ENCODE measurements at regions not wholly inside any gene's neighbourhood (a gene's known extent, or its start where the extent isn't known, plus 50 kb on each side); places are given as distances from the start of the nearest gene placed in this dataset.

GRCh38 chr4:53913771-53914170, 150.6 kb downstream of the CHIC2 start:
- DNase-seq (ENCODE audit: low spot score) = no peak
- Mint-ChIP-seq H3K9me3 (peaks cover 3% of the 10 kb centered on the region), H3K4me3 (no peak overlapping the region), H3K4me1 (ENCODE audit: low read depth in 2 of 2) (peaks cover under 1 to 1% of the 10 kb centered on the region in 2 donors), H3K27ac (no peak overlapping the region), H3K27me3 (peaks cover 0 to 19% of the 10 kb centered on the region in 2 donors), H3K36me3 (no peaks in the 10 kb centered on the region)
- no peak for ATAC-seq

- H3K4me3 Mint-ChIP-seq = no peak overlapping the region
- DNase-seq (ENCODE audit: low spot score) = no peak
- peaks cover 3% of the 10 kb centered on the region for H3K9me3 Mint-ChIP-seq
- H3K27me3 Mint-ChIP-seq = peaks cover 8 to 24% of the 10 kb centered on the region in 2 donors
- no peak for ATAC-seq
- no peak overlapping the region for H3K27ac Mint-ChIP-seq
- H3K36me3 Mint-ChIP-seq = no peaks in the 10 kb centered on the region
- peaks cover 6 to 8% of the 10 kb centered on the region in 2 donors for H3K4me1 Mint-ChIP-seq (ENCODE audit: low read depth in 2 of 2)
Observed at GRCh38 chr4:53912766-53913497, 151.5 kb downstream of the CHIC2 start.

- H3K4me3 Mint-ChIP-seq = no peak overlapping the region
- no peaks in the 10 kb centered on the region for H3K36me3 Mint-ChIP-seq
- DNase-seq (ENCODE audit: low spot score) (no peak), ATAC-seq (peak; percentile 67 to 73)
- peaks cover 21 to 42% of the 10 kb centered on the region in 2 donors for H3K27me3 Mint-ChIP-seq
- H3K9me3 Mint-ChIP-seq = no peaks in the 10 kb centered on the region
- H3K4me1 Mint-ChIP-seq (ENCODE audit: low read depth in 2 of 2) = peaks cover 12 to 20% of the 10 kb centered on the region in 2 donors
- H3K27ac Mint-ChIP-seq = no peak overlapping the region
Observed at GRCh38 chr4:53908661-53909078, 155.7 kb downstream of the CHIC2 start.

GRCh38 chr4:53907772-53908171, 156.6 kb downstream of the CHIC2 start:
- Mint-ChIP-seq H3K9me3 (no peaks in the 10 kb centered on the region), H3K4me1 (ENCODE audit: low read depth in 2 of 2) (peaks cover 12 to 20% of the 10 kb centered on the region in 2 donors), H3K4me3 (no peak overlapping the region), H3K27me3 (peaks cover 24 to 48% of the 10 kb centered on the region in 2 donors), H3K27ac (no peak overlapping the region), H3K36me3 (no peaks in the 10 kb centered on the region)
- DNase-seq (ENCODE audit: low spot score) (no peak), ATAC-seq (no peak)

GRCh38 chr4:53906606-53907190, 157.7 kb downstream of the CHIC2 start:
- H3K4me1 Mint-ChIP-seq (ENCODE audit: low read depth in 2 of 2) = peaks cover 12 to 20% of the 10 kb centered on the region in 2 donors
- DNase-seq (ENCODE audit: low spot score) = no peak
- no peak overlapping the region for H3K27ac Mint-ChIP-seq
- peak overlapping the region; percentile 60 for H3K4me3 Mint-ChIP-seq
- ATAC-seq = no peak
- peaks cover 29 to 54% of the 10 kb centered on the region in 2 donors for H3K27me3 Mint-ChIP-seq
- H3K9me3 Mint-ChIP-seq = no peaks in the 10 kb centered on the region
- H3K36me3 Mint-ChIP-seq = no peaks in the 10 kb centered on the region

- H3K4me3 Mint-ChIP-seq = peak overlapping the region; percentile 60
- H3K9me3 Mint-ChIP-seq = no peaks in the 10 kb centered on the region
- ATAC-seq (peak in 1 of 2 donors; percentile 60), DNase-seq (ENCODE audit: low spot score) (no peak)
- peaks cover 31 to 54% of the 10 kb centered on the region in 2 donors for H3K27me3 Mint-ChIP-seq
- H3K27ac Mint-ChIP-seq = no peak overlapping the region
- H3K36me3 Mint-ChIP-seq = no peaks in the 10 kb centered on the region
- peaks cover 12 to 20% of the 10 kb centered on the region in 2 donors for H3K4me1 Mint-ChIP-seq (ENCODE audit: low read depth in 2 of 2)
Observed at GRCh38 chr4:53905941-53906377, 158.4 kb downstream of the CHIC2 start.

- ATAC-seq (no peak), DNase-seq (ENCODE audit: low spot score) (no peak)
- no peak overlapping the region for H3K27ac Mint-ChIP-seq
- H3K4me3 Mint-ChIP-seq = no peak overlapping the region
- no peaks in the 10 kb centered on the region for H3K36me3 Mint-ChIP-seq
- peaks cover 34 to 56% of the 10 kb centered on the region in 2 donors for H3K27me3 Mint-ChIP-seq
- H3K4me1 Mint-ChIP-seq (ENCODE audit: low read depth in 2 of 2) = peaks cover 12 to 20% of the 10 kb centered on the region in 2 donors
- no peaks in the 10 kb centered on the region for H3K9me3 Mint-ChIP-seq
Observed at GRCh38 chr4:53905276-53905940, 159.0 kb downstream of the CHIC2 start.

- Mint-ChIP-seq H3K4me1 (ENCODE audit: low read depth in 2 of 2) (peaks cover 6 to 12% of the 10 kb centered on the region in 2 donors), H3K27me3 (peaks cover 25 to 54% of the 10 kb centered on the region in 2 donors), H3K27ac (no peak overlapping the region), H3K4me3 (no peak overlapping the region), H3K9me3 (no peaks in the 10 kb centered on the region), H3K36me3 (no peaks in the 10 kb centered on the region)
- ATAC-seq = no peak
- DNase-seq (ENCODE audit: low spot score) = no peak
Observed at GRCh38 chr4:53902786-53903185, 161.6 kb downstream of the CHIC2 start.

GRCh38 chr4:53900271-53900649, 164.1 kb downstream of the CHIC2 start:
- ATAC-seq = no peak
- Mint-ChIP-seq H3K9me3 (no peaks in the 10 kb centered on the region), H3K4me3 (no peak overlapping the region), H3K4me1 (ENCODE audit: low read depth in 2 of 2) (no peaks in the 10 kb centered on the region), H3K36me3 (no peaks in the 10 kb centered on the region), H3K27ac (no peak overlapping the region), H3K27me3 (peaks cover 23 to 30% of the 10 kb centered on the region in 2 donors)
- DNase-seq (ENCODE audit: low spot score) = no peak

GRCh38 chr4:53899586-53900270, 164.7 kb downstream of the CHIC2 start:
- Mint-ChIP-seq H3K36me3 (no peaks in the 10 kb centered on the region), H3K27ac (no peak overlapping the region), H3K4me1 (ENCODE audit: low read depth in 2 of 2) (no peaks in the 10 kb centered on the region), H3K9me3 (no peaks in the 10 kb centered on the region), H3K27me3 (peaks cover 21 to 25% of the 10 kb centered on the region in 2 donors), H3K4me3 (no peak overlapping the region)
- DNase-seq (ENCODE audit: low spot score) (no peak), ATAC-seq (no peak)

GRCh38 chr4:53895137-53895536, 169.3 kb downstream of the CHIC2 start:
- Mint-ChIP-seq H3K27me3 (peaks cover 5% of the 10 kb centered on the region in 2 donors), H3K36me3 (no peaks in the 10 kb centered on the region), H3K4me1 (ENCODE audit: low read depth in 2 of 2) (no peaks in the 10 kb centered on the region), H3K27ac (no peak overlapping the region), H3K4me3 (no peak overlapping the region), H3K9me3 (no peaks in the 10 kb centered on the region)
- ATAC-seq = no peak
- no peak for DNase-seq (ENCODE audit: low spot score)

- ATAC-seq = no peak
- no peaks in the 10 kb centered on the region for H3K27me3 Mint-ChIP-seq
- no peaks in the 10 kb centered on the region for H3K4me1 Mint-ChIP-seq (ENCODE audit: low read depth in 2 of 2)
- DNase-seq (ENCODE audit: low spot score) = no peak
- H3K27ac Mint-ChIP-seq = no peak overlapping the region
- no peak overlapping the region for H3K4me3 Mint-ChIP-seq
- no peaks in the 10 kb centered on the region for H3K36me3 Mint-ChIP-seq
- no peaks in the 10 kb centered on the region for H3K9me3 Mint-ChIP-seq
Observed at GRCh38 chr4:53890461-53890860, 173.9 kb downstream of the CHIC2 start.

GRCh38 chr4:53889326-53890055, 174.9 kb downstream of the CHIC2 start:
- ATAC-seq = no peak

More at GRCh38 chr4:53889326-53890055, 174.9 kb downstream of the CHIC2 start:
- no peaks in the 10 kb centered on the region for H3K9me3 Mint-ChIP-seq
- DNase-seq (ENCODE audit: low spot score) = no peak
- H3K4me3 Mint-ChIP-seq = no peak overlapping the region
- peaks cover 0 to 7% of the 10 kb centered on the region in 2 donors for H3K27me3 Mint-ChIP-seq
- H3K4me1 Mint-ChIP-seq (ENCODE audit: low read depth in 2 of 2) = no peaks in the 10 kb centered on the region
- H3K36me3 Mint-ChIP-seq = no peaks in the 10 kb centered on the region
- H3K27ac Mint-ChIP-seq = no peak overlapping the region
